ENCODE measurements at regions not wholly inside any gene's neighbourhood (a gene's known extent, or its start where the extent isn't known, plus 50 kb on each side); places are given as distances from the start of the nearest gene placed in this dataset.

DNA sequence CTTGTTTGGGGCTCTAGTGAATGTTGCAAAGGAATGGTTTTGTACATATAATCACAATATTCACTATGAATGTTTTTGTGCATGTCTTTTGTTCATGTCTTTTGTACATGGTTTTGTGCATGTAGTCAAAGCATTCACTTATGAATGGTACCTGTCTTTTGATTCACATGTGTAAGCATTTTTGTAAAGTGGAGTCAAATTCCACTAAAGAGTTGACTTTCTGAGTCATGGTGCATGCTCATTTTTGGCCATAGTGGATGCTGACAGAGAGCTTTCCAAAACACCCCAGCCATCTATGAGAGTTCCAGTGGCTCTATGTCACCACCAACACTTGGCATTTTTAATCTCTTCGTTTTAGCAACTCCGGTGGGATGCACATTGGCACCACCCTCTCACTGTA is 1185.9 kb upstream of the TMEM132C start:
- Mint-ChIP-seq H3K4me3 (no peak overlapping the region), H3K36me3 (no peaks in the 10 kb centered on the region), H3K9me3 (ENCODE audit: low read depth) (peaks cover 2% of the 10 kb centered on the region), H3K27me3 (peaks cover 13% of the 10 kb centered on the region), H3K27ac (no peak overlapping the region), H3K4me1 (peaks cover 11% of the 10 kb centered on the region)
- CTCF ChIA-PET = no interaction called here
- no peak for DNase-seq
- ATAC-seq = no peak

GRCh38 chr12:127083008-127083949 is 1183.7 kb upstream of the TMEM132C start:
- ATAC-seq (peak; percentile 99), DNase-seq (peak; percentile 52)
- H3K36me3 Mint-ChIP-seq = no peaks in the 10 kb centered on the region
- peaks cover 11% of the 10 kb centered on the region for H3K4me1 Mint-ChIP-seq
- peaks cover 2% of the 10 kb centered on the region for H3K9me3 Mint-ChIP-seq (ENCODE audit: low read depth)
- H3K4me3 Mint-ChIP-seq = peak overlapping the region; percentile 68
- CTCF ChIA-PET = interaction anchor here (0.6 to 1.1 kb wide), 3 partner anchors 25 to 476 kb away, joined by 3 read pairs; no protein-coding TSS in a partner anchor
- peak overlapping the region; percentile 75 for H3K27ac Mint-ChIP-seq
- H3K27me3 Mint-ChIP-seq = peaks cover 8% of the 10 kb centered on the region

- H3K27ac Mint-ChIP-seq = no peak overlapping the region
- H3K9me3 Mint-ChIP-seq (ENCODE audit: low read depth) = no peaks in the 10 kb centered on the region
- no peaks in the 10 kb centered on the region for H3K36me3 Mint-ChIP-seq
- DNase-seq (no peak), ATAC-seq (no peak)
- CTCF ChIA-PET = no interaction called here
- H3K4me1 Mint-ChIP-seq = no peaks in the 10 kb centered on the region
- H3K4me3 Mint-ChIP-seq = no peak overlapping the region
- peaks cover 8% of the 10 kb centered on the region for H3K27me3 Mint-ChIP-seq
Observed at GRCh38 chr12:127101076-127101475, 1165.9 kb upstream of the TMEM132C start.

DNA sequence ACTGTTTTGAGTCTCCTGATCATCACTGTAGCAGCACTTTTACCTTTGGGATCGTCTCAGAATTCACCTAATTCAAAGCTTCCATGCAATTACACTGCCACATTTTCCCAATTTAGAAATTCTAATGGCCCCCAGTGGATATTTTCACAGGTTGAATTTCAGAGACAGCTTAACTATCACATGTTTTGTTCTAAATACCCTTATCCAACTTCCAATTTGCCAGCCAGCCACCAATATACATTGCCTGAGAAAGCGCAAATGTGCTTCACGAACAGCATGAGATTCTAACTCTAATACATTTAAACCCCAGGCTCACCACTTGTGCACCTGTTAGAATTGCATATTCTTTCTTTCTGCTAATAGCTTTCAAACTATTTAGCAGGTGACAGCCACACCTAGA is 1160.9 kb upstream of the TMEM132C start:
- Mint-ChIP-seq H3K9me3 (ENCODE audit: low read depth) (no peaks in the 10 kb centered on the region), H3K27me3 (peaks cover 24% of the 10 kb centered on the region), H3K4me1 (peaks cover 3% of the 10 kb centered on the region), H3K27ac (no peak overlapping the region), H3K4me3 (no peak overlapping the region), H3K36me3 (no peaks in the 10 kb centered on the region)
- CTCF ChIA-PET = interaction anchor here (1.0 kb wide), 1 partner anchor 275 kb away, joined by 3 read pairs; no protein-coding TSS in a partner anchor
- no peak for DNase-seq
- ATAC-seq = no peak

DNA sequence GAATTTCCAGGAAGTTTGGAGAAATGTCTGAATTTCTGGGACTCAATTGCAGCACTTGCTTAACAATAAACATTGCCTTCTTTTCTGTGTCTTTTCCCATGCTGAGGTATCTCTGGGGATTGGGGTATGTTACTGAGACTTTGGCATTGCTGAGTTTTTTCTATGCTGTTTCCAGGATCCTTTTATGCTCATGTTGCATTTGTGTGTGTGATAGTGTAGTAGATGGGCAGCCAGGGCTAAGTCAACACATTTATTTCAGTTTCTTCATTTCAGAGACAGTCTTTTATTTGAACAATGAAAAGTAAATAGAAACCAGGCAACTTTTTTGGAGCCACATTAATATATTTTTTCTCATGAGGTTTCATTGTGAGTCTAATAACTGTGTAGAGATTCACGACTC is 1160.3 kb upstream of the TMEM132C start:
- no peaks in the 10 kb centered on the region for H3K9me3 Mint-ChIP-seq (ENCODE audit: low read depth)
- ATAC-seq (no peak), DNase-seq (no peak)
- no peak overlapping the region for H3K27ac Mint-ChIP-seq
- H3K36me3 Mint-ChIP-seq = no peaks in the 10 kb centered on the region
- peaks cover 3% of the 10 kb centered on the region for H3K4me1 Mint-ChIP-seq
- no peak overlapping the region for H3K4me3 Mint-ChIP-seq
- CTCF ChIA-PET = interaction anchor here (1.2 to 3.6 kb wide), 3 partner anchors 185 to 275 kb away, joined by 4 to 26 read pairs (median 9); no protein-coding TSS in a partner anchor
- peaks cover 24% of the 10 kb centered on the region for H3K27me3 Mint-ChIP-seq

DNA sequence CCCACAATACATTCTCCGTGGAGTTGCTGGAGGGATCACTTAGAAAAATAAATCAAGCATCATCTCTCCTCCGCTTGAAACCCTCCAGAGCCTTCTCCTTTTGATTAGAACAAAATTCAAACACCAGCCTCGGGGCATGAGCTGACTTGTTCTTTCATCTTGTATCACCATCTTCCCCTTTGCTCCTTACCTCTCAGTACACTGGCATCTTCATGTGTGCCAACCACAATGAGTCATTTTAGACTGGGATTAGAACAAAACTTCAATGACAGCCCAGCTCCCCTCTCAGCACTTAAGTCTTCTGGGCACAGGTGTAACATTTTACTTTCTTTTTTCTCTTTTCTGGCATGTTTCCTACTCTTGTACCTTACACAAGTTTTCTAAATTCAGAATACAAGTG is 1159.2 kb upstream of the TMEM132C start:
- no peaks in the 10 kb centered on the region for H3K36me3 Mint-ChIP-seq
- DNase-seq = no peak

DNA sequence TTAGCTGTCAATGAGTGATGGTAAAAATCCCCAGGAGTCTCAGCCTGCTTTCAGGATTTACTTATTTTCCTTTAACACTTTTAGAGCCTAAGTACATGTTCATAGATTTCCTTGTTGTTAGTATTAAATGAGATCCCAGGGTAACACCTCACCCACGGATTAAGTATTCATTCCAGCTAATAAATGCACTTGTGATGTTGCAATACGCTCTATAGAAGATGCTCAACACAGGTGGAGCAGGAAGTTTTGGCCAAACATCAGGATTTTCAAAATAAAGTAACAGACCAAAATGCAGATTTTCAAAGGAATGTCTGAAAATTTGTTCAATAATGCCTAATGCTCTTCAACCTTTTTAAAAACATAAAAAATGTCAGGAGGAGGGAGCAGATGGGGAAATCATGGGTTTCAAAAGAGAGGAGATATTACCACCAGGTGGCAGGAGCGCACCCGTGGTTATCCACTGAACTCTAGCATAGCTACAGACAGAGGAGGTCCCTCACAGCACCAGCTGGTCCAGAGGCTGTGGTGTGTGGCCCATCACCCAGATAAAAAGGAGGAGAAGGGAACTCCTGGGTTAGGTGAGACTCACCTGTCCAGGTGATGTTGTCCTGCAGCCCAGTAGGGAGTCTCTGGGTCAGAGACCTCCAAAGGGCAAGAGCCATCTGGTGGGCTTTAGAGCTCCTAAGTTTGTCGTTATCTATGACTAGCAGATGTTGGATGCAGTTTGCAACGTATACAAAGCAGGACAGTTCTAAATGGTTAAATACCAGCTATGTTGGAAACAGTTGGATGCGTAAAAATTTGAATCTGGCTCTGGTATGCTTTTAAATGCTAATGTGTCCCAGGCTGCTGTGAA is 1158.4 kb upstream of the TMEM132C start:
- CTCF ChIA-PET = interaction anchor here (0.8 to 3.6 kb wide), 19 partner anchors 11 to 961 kb away, joined by 3 to 26 read pairs (median 3); no protein-coding TSS in a partner anchor
- Mint-ChIP-seq H3K27me3 (peaks cover 26% of the 10 kb centered on the region), H3K36me3 (no peaks in the 10 kb centered on the region), H3K4me1 (peaks cover 3% of the 10 kb centered on the region), H3K9me3 (ENCODE audit: low read depth) (no peaks in the 10 kb centered on the region), H3K4me3 (no peak overlapping the region), H3K27ac (no peak overlapping the region)
- peak; percentile 65 for DNase-seq
- ATAC-seq = no peak

More for the DNA sequence above, 1159.2 kb upstream of the TMEM132C start:
- Mint-ChIP-seq H3K4me3 (no peak overlapping the region), H3K27me3 (peaks cover 24% of the 10 kb centered on the region), H3K4me1 (peaks cover 3% of the 10 kb centered on the region), H3K9me3 (ENCODE audit: low read depth) (no peaks in the 10 kb centered on the region), H3K27ac (no peak overlapping the region)
- ATAC-seq = no peak
- CTCF ChIA-PET = interaction anchor here (1.2 to 3.6 kb wide), 12 partner anchors 12 to 570 kb away, joined by 3 to 26 read pairs (median 5); no protein-coding TSS in a partner anchor

DNA sequence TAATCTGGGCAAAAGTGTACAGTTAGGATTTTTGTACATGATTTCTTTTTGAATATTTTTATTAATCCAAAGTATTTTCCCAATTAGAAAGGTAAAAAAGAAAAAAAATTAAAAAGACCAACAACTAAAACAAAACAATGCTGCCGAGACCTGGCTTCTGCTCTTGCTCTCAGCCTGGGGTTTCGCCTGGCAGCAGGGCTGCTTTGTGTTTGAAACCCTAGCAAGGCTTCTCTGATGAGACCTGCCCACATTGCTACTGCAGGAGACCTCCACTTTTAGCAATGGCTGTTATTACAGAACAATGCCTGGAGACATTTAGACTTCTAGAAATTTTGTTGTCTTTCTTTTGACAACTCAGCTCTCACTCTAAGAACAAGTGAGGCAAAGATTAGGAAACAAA is 1153.0 kb upstream of the TMEM132C start:
- Mint-ChIP-seq H3K36me3 (no peaks in the 10 kb centered on the region), H3K9me3 (ENCODE audit: low read depth) (no peaks in the 10 kb centered on the region), H3K4me1 (no peaks in the 10 kb centered on the region), H3K4me3 (no peak overlapping the region), H3K27me3 (peaks cover 22% of the 10 kb centered on the region), H3K27ac (no peak overlapping the region)
- ATAC-seq (no peak), DNase-seq (no peak)
- CTCF ChIA-PET = no interaction called here

- no peak overlapping the region for H3K4me3 Mint-ChIP-seq
- DNase-seq (no peak), ATAC-seq (no peak)
- no peaks in the 10 kb centered on the region for H3K9me3 Mint-ChIP-seq (ENCODE audit: low read depth)
- no peaks in the 10 kb centered on the region for H3K4me1 Mint-ChIP-seq
- CTCF ChIA-PET = no interaction called here
- no peaks in the 10 kb centered on the region for H3K36me3 Mint-ChIP-seq
- H3K27me3 Mint-ChIP-seq = peaks cover 22% of the 10 kb centered on the region
- no peak overlapping the region for H3K27ac Mint-ChIP-seq
Observed at GRCh38 chr12:127115468-127116035, 1151.4 kb upstream of the TMEM132C start.

- H3K4me1 Mint-ChIP-seq = no peaks in the 10 kb centered on the region
- CTCF ChIA-PET = no interaction called here
Observed at GRCh38 chr12:127118251-127118650, 1148.7 kb upstream of the TMEM132C start.

GRCh38 chr12:127119600-127120140 is 1147.3 kb upstream of the TMEM132C start:
- H3K27me3 Mint-ChIP-seq = peaks cover 19% of the 10 kb centered on the region
- no peak overlapping the region for H3K27ac Mint-ChIP-seq
- ATAC-seq = no peak
- H3K9me3 Mint-ChIP-seq (ENCODE audit: low read depth) = no peaks in the 10 kb centered on the region
- DNase-seq = no peak
- CTCF ChIA-PET = interaction anchor here (0.8 kb wide), 1 partner anchor 12 kb away, joined by 3 read pairs; no protein-coding TSS in a partner anchor
- no peak overlapping the region for H3K4me3 Mint-ChIP-seq
- H3K4me1 Mint-ChIP-seq = no peaks in the 10 kb centered on the region
- H3K36me3 Mint-ChIP-seq = no peaks in the 10 kb centered on the region

More at GRCh38 chr12:127118251-127118650, 1148.7 kb upstream of the TMEM132C start:
- no peak overlapping the region for H3K27ac Mint-ChIP-seq
- no peak overlapping the region for H3K4me3 Mint-ChIP-seq
- H3K36me3 Mint-ChIP-seq = no peaks in the 10 kb centered on the region
- DNase-seq (no peak), ATAC-seq (no peak)
- peaks cover 21% of the 10 kb centered on the region for H3K27me3 Mint-ChIP-seq
- H3K9me3 Mint-ChIP-seq (ENCODE audit: low read depth) = no peaks in the 10 kb centered on the region

DNA sequence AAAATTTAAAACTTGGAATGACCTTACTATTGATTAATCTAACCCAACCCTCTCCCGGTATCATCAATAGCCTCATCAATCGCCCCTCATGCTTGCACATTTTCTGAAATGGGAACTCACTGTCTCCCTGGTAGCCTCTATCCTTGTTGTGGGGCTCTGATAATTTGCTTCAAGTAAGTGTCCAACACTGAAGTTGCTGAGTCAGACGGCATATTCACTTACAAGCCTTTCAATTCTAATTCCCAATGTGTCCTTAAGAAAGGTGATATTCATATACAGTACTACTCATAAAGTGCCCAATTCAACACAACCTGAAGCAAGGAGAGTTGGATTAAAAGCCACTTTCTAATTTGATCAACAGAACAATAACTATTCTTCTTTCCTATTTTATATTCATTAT is 1146.1 kb upstream of the TMEM132C start:
- H3K4me1 Mint-ChIP-seq = peaks cover 6% of the 10 kb centered on the region
- CTCF ChIA-PET = no interaction called here

More for the DNA sequence above, 1146.1 kb upstream of the TMEM132C start:
- Mint-ChIP-seq H3K9me3 (ENCODE audit: low read depth) (no peaks in the 10 kb centered on the region), H3K36me3 (no peaks in the 10 kb centered on the region), H3K4me3 (no peak overlapping the region), H3K27ac (no peak overlapping the region), H3K27me3 (peaks cover 16% of the 10 kb centered on the region)
- DNase-seq (no peak), ATAC-seq (no peak)

Data from activated CD8-positive, alpha-beta memory T cell treated with anti-CD3 and anti-CD28 coated beads, Interleukin-2, amount 10 ng/mL, durations not matched to agents 7 days and 5 days (primary cell).